Natural killer cell treated with Interleukin-12 subunit alpha and Interleukin-12 subunit beta and Interleukin-15 and Interleukin-18, amount 100 ng/mL, for 72 hours (primary cell): ENCODE measurements at regions not wholly inside any gene's neighbourhood (a gene's known extent, or its start where the extent isn't known, plus 50 kb on each side); places are given as distances from the start of the nearest gene placed in this dataset.
"Not testable (repeated sequence)": the region's sequence is repeated elsewhere in the genome, so short reads cannot be mapped to it uniquely, and the experiment has no call there.

Experiments used
- ATAC-seq, 2 donors: fragments of 150-1000 bp; cut with Tn5 transposase in 1 of 2; sonication (Bioruptor Pico), chemical (Tn5 transposase) in 1 of 2; 2 replicates each; pipeline ENCODE4 v1.10.0; 2021
- DNase-seq: peaks from one replicate; pipeline ENCODE4 v3.0.0; 2022; ENCODE audit warnings: low spot score
- H3K27ac Mint-ChIP-seq, 2 donors: 1 replicate in 1 of 2; 2 replicates in 1 of 2; pipeline ENCODE4 v1.8.0; 2022; ENCODE audit warnings: mixed read lengths in 2 of 2, mild to moderate bottlenecking in 1 of 2, moderate library complexity in 1 of 2
- H3K27me3 Mint-ChIP-seq, 2 donors: 1 replicate in 1 of 2; 2 replicates in 1 of 2; pipeline ENCODE4 v1.8.0; 2022; ENCODE audit warnings: mixed read lengths in 2 of 2
- H3K36me3 Mint-ChIP-seq: one replicate; pipeline ENCODE4 v1.8.0; 2022; ENCODE audit warnings: mixed read lengths
- H3K4me1 Mint-ChIP-seq, 2 donors: 1 replicate in 1 of 2; 2 replicates in 1 of 2; pipeline ENCODE4 v1.8.0; 2022; ENCODE audit warnings: low read depth in 2 of 2, mixed read lengths in 2 of 2, mild to moderate bottlenecking in 1 of 2
- H3K4me3 Mint-ChIP-seq: one replicate; pipeline ENCODE4 v1.8.0; 2022; ENCODE audit warnings: mixed read lengths
- H3K9me3 Mint-ChIP-seq: 2 replicates; pipeline ENCODE4 v1.8.0; 2022; ENCODE audit warnings: mixed read lengths

- ATAC-seq, result no peak
- Mint-ChIP-seq H3K4me1 (no peaks in the 10 kb centered on the region), H3K27me3 (no peaks in the 10 kb centered on the region), H3K27ac (no peak overlapping the region), H3K4me3 (no peak overlapping the region), H3K36me3 (no peaks in the 10 kb centered on the region), H3K9me3 (peaks cover 19% of the 10 kb centered on the region)
- no peak for DNase-seq
These were observed 509.3 kb downstream of the VGLL3 start for GRCh38 chr3:86481636-86482035.

GRCh38 chr3:86481031-86481430 is 509.9 kb downstream of the VGLL3 start:
- H3K4me1 Mint-ChIP-seq, result no peaks in the 10 kb centered on the region
- no peaks in the 10 kb centered on the region for H3K36me3 Mint-ChIP-seq
- no peak overlapping the region for H3K27ac Mint-ChIP-seq
- peaks cover 19% of the 10 kb centered on the region for H3K9me3 Mint-ChIP-seq
- ATAC-seq, result no peak
- no peak for DNase-seq
- H3K4me3 Mint-ChIP-seq, result no peak overlapping the region
- no peaks in the 10 kb centered on the region for H3K27me3 Mint-ChIP-seq

GRCh38 chr3:86464180-86464579 is 526.8 kb downstream of the VGLL3 start:
- Mint-ChIP-seq H3K36me3 (no peaks in the 10 kb centered on the region), H3K4me3 (no peak overlapping the region), H3K9me3 (peaks cover 7% of the 10 kb centered on the region), H3K27me3 (no peaks in the 10 kb centered on the region), H3K4me1 (no peaks in the 10 kb centered on the region), H3K27ac (no peak overlapping the region)
- DNase-seq (no peak), ATAC-seq (no peak)

GRCh38 chr3:86451749-86452148 is 539.2 kb downstream of the VGLL3 start:
- Mint-ChIP-seq H3K9me3 (peaks cover 10% of the 10 kb centered on the region), H3K36me3 (no peaks in the 10 kb centered on the region), H3K4me1 (no peaks in the 10 kb centered on the region), H3K4me3 (no peak overlapping the region), H3K27ac (no peak overlapping the region), H3K27me3 (no peaks in the 10 kb centered on the region)
- no peak for ATAC-seq
- DNase-seq, result no peak

- H3K27me3 Mint-ChIP-seq, result no peaks in the 10 kb centered on the region
- peaks cover 5% of the 10 kb centered on the region for H3K36me3 Mint-ChIP-seq
- peaks cover 7% of the 10 kb centered on the region for H3K9me3 Mint-ChIP-seq
- no peak overlapping the region for H3K27ac Mint-ChIP-seq
- no peak overlapping the region for H3K4me3 Mint-ChIP-seq
- no peaks in the 10 kb centered on the region for H3K4me1 Mint-ChIP-seq
- ATAC-seq, result no peak
- no peak for DNase-seq
These were observed 552.4 kb downstream of the VGLL3 start for GRCh38 chr3:86438544-86438943.

GRCh38 chr3:86427343-86427742 is 563.6 kb downstream of the VGLL3 start:
- ATAC-seq (no peak), DNase-seq (no peak)
- Mint-ChIP-seq H3K36me3 (peaks cover 8% of the 10 kb centered on the region), H3K27me3 (no peaks in the 10 kb centered on the region), H3K4me1 (no peaks in the 10 kb centered on the region), H3K9me3 (peaks cover 16% of the 10 kb centered on the region), H3K4me3 (no peak overlapping the region), H3K27ac (no peak overlapping the region)

- no peaks in the 10 kb centered on the region for H3K4me1 Mint-ChIP-seq
- H3K9me3 Mint-ChIP-seq, result peaks cover 19% of the 10 kb centered on the region
- no peak overlapping the region for H3K4me3 Mint-ChIP-seq
- no peaks in the 10 kb centered on the region for H3K27me3 Mint-ChIP-seq
- H3K36me3 Mint-ChIP-seq, result peaks cover 8% of the 10 kb centered on the region
- ATAC-seq, result no peak
- no peak for DNase-seq
- H3K27ac Mint-ChIP-seq, result no peak overlapping the region
These were observed 569.8 kb downstream of the VGLL3 start for GRCh38 chr3:86420990-86421739.

- Mint-ChIP-seq H3K4me3 (no peak overlapping the region), H3K27me3 (no peaks in the 10 kb centered on the region), H3K27ac (no peak overlapping the region), H3K4me1 (no peaks in the 10 kb centered on the region), H3K9me3 (peaks cover 9% of the 10 kb centered on the region), H3K36me3 (no peaks in the 10 kb centered on the region)
- DNase-seq (no peak), ATAC-seq (no peak)
These were observed 572.1 kb downstream of the VGLL3 start for GRCh38 chr3:86418861-86419260.

GRCh38 chr3:86416334-86416733 is 574.6 kb downstream of the VGLL3 start:
- no peak for DNase-seq
- Mint-ChIP-seq H3K4me1 (no peaks in the 10 kb centered on the region), H3K27me3 (no peaks in the 10 kb centered on the region), H3K4me3 (no peak overlapping the region), H3K36me3 (no peaks in the 10 kb centered on the region), H3K27ac (no peak overlapping the region), H3K9me3 (peaks cover 7% of the 10 kb centered on the region)
- ATAC-seq, result no peak

- Mint-ChIP-seq H3K4me1 (no peaks in the 10 kb centered on the region), H3K27me3 (no peaks in the 10 kb centered on the region), H3K9me3 (peaks cover 11% of the 10 kb centered on the region), H3K36me3 (no peaks in the 10 kb centered on the region), H3K4me3 (no peak overlapping the region), H3K27ac (no peak overlapping the region)
- DNase-seq, result no peak
- no peak for ATAC-seq
These were observed 577.3 kb downstream of the VGLL3 start for GRCh38 chr3:86413645-86414044.

GRCh38 chr3:86410587-86410986 is 580.4 kb downstream of the VGLL3 start:
- no peak overlapping the region for H3K4me3 Mint-ChIP-seq
- no peaks in the 10 kb centered on the region for H3K36me3 Mint-ChIP-seq
- H3K27me3 Mint-ChIP-seq, result no peaks in the 10 kb centered on the region
- no peaks in the 10 kb centered on the region for H3K4me1 Mint-ChIP-seq
- peaks cover 7% of the 10 kb centered on the region for H3K9me3 Mint-ChIP-seq
- ATAC-seq (no peak), DNase-seq (no peak)
- H3K27ac Mint-ChIP-seq, result no peak overlapping the region

GRCh38 chr3:86389759-86390158 is 601.2 kb downstream of the VGLL3 start:
- ATAC-seq, H3K27ac Mint-ChIP-seq, DNase-seq, H3K4me1 Mint-ChIP-seq, H3K36me3 Mint-ChIP-seq, H3K27me3 Mint-ChIP-seq, H3K4me3 Mint-ChIP-seq: not testable (repeated sequence)
- peaks cover 13% of the 10 kb centered on the region for H3K9me3 Mint-ChIP-seq

GRCh38 chr3:86388820-86389219 is 602.1 kb downstream of the VGLL3 start:
- Mint-ChIP-seq H3K4me3 (no peak overlapping the region), H3K36me3 (peaks cover 9% of the 10 kb centered on the region), H3K4me1 (no peaks in the 10 kb centered on the region), H3K27ac (no peak overlapping the region), H3K9me3 (peaks cover 15% of the 10 kb centered on the region), H3K27me3 (no peaks in the 10 kb centered on the region)
- ATAC-seq (no peak), DNase-seq (no peak)

- no peak overlapping the region for H3K27ac Mint-ChIP-seq
- H3K9me3 Mint-ChIP-seq, result peaks cover 16% of the 10 kb centered on the region
- no peaks in the 10 kb centered on the region for H3K27me3 Mint-ChIP-seq
- H3K36me3 Mint-ChIP-seq, result peaks cover 12% of the 10 kb centered on the region
- H3K4me1 Mint-ChIP-seq, result no peaks in the 10 kb centered on the region
- no peak for ATAC-seq
- no peak for DNase-seq
- H3K4me3 Mint-ChIP-seq, result no peak overlapping the region
These were observed 608.4 kb downstream of the VGLL3 start for GRCh38 chr3:86382556-86382955.

- Mint-ChIP-seq H3K9me3 (peaks cover 20% of the 10 kb centered on the region), H3K4me3 (no peak overlapping the region), H3K27me3 (no peaks in the 10 kb centered on the region), H3K4me1 (no peaks in the 10 kb centered on the region), H3K27ac (no peak overlapping the region), H3K36me3 (peaks cover 10% of the 10 kb centered on the region)
- no peak for ATAC-seq
- DNase-seq, result no peak
These were observed 609.7 kb downstream of the VGLL3 start for GRCh38 chr3:86381247-86381646.
